ENCODE measurements at regions not wholly inside any gene's neighbourhood (a gene's known extent, or its start where the extent isn't known, plus 50 kb on each side); places are given as distances from the start of the nearest gene placed in this dataset.
"Not testable (repeated sequence)": the region's sequence is repeated elsewhere in the genome, so short reads cannot be mapped to it uniquely, and the experiment has no call there.

GRCh38 chr13:39822437-39822836 is 167.0 kb downstream of the COG6 start:
- Mint-ChIP-seq H3K9me3 (peaks cover 5% of the 10 kb centered on the region), H3K27ac (peak overlapping the region; percentile 49), H3K27me3 (ENCODE audit: insufficient read depth) (peaks cover 3% of the 10 kb centered on the region), H3K36me3 (ENCODE audit: low read depth) (no peaks in the 10 kb centered on the region), H3K4me1 (ENCODE audit: low read depth) (peaks cover 26% of the 10 kb centered on the region), H3K4me3 (peak overlapping the region; percentile 34)
- intact Hi-C loops (cut with micrococcal nuclease), result loop anchor here (5.0 kb wide), 1 partner anchor 45 kb away; no protein-coding TSS in a partner anchor
- DNase-seq (ENCODE audit: low spot score), result no peak

DNA sequence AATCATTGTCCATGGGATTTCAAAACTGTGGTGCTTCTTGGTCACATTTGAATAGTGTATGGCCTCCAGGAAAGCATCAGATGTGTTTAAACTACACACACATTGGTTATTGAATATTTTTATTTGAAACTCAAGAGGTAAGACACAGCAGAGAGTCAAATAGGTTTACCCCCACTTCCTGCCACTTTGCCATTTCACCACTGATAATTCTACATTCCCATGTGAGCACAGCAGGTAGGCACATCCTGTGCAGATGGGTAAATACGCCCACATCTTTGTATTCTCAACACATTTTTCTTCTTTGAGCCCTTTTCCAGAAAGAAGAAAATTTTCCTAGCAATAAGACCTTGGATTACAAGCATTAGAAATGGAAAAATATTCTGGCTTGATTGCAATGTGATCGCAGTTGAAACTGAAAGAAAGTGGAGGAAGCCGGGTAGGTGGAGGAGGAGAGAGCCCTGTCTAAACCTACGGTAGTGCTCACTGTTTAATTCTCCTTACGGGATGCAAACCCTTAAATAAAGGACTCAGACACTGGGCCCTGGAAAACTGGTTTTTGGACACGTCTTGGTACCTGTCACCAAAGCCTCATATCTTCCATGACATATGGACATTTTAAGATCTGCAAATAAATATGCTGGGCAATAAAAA is 167.7 kb downstream of the COG6 start:
- Mint-ChIP-seq H3K4me1 (ENCODE audit: low read depth) (peaks cover 26% of the 10 kb centered on the region), H3K27ac (peak overlapping the region; percentile 32), H3K27me3 (ENCODE audit: insufficient read depth) (peaks cover 3% of the 10 kb centered on the region), H3K4me3 (peak overlapping the region; percentile 34), H3K9me3 (peaks cover 5% of the 10 kb centered on the region), H3K36me3 (ENCODE audit: low read depth) (no peaks in the 10 kb centered on the region)
- intact Hi-C loops (cut with micrococcal nuclease), result loop anchor here (5.0 kb wide), 1 partner anchor 46 kb away; no protein-coding TSS in a partner anchor
- DNase-seq (ENCODE audit: low spot score), result no peak

GRCh38 chr13:39825886-39826285 is 170.4 kb downstream of the COG6 start:
- no peak for DNase-seq (ENCODE audit: low spot score)
- Mint-ChIP-seq H3K4me3 (no peak overlapping the region), H3K4me1 (ENCODE audit: low read depth) (peaks cover 26% of the 10 kb centered on the region), H3K27me3 (ENCODE audit: insufficient read depth) (peaks cover 3% of the 10 kb centered on the region), H3K36me3 (ENCODE audit: low read depth) (no peaks in the 10 kb centered on the region), H3K27ac (no peak overlapping the region), H3K9me3 (peaks cover 10% of the 10 kb centered on the region)
- intact Hi-C loops (cut with micrococcal nuclease), result no loop called here

DNA sequence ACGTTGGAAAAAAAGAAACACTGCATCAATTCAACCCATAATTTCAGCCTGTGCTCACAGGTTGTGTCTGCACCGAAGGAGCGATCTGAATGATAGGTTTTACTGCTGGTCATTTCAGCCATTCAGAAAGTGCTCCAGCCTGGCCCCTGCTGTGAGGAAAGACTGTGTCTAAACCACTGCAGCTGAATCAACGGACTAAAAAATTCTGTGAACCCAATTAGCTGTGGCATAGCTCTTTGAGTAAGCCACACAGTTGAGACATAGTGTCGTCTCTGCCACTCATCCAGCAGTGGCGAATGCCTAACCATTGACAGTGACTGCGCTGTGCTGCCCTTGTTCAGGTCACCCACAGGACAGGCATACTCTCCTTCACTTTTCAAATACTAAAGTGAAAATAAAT is 179.8 kb downstream of the COG6 start:
- no peak for DNase-seq (ENCODE audit: low spot score)
- Mint-ChIP-seq H3K27me3 (ENCODE audit: insufficient read depth) (no peaks in the 10 kb centered on the region), H3K4me3 (no peak overlapping the region), H3K27ac (no peak overlapping the region), H3K9me3 (peaks cover 4% of the 10 kb centered on the region), H3K4me1 (ENCODE audit: low read depth) (no peaks in the 10 kb centered on the region), H3K36me3 (ENCODE audit: low read depth) (no peaks in the 10 kb centered on the region)
- intact Hi-C loops (cut with micrococcal nuclease), result no loop called here

DNA sequence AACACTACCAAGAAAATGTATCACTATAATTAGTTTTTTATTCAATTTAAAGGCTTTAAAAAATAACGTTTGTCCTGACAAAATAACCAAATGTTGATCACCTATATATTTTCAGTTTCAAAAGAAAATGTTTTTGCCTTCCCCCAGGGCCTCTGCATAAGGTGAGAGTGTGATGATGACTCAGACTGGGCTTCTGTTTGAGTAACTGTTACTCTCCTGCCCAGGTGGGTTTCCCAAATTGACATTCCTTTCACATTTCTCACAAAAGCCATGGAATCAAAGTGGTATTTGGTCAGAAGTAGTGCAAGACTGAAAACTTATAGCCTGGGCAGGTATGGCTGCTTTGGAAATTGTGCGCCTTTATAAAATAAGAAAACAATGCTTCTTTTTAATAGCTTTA is 180.6 kb downstream of the COG6 start:
- Mint-ChIP-seq H3K9me3 (peaks cover 4% of the 10 kb centered on the region), H3K4me1 (ENCODE audit: low read depth) (no peaks in the 10 kb centered on the region), H3K27ac (no peak overlapping the region), H3K36me3 (ENCODE audit: low read depth) (no peaks in the 10 kb centered on the region), H3K27me3 (ENCODE audit: insufficient read depth) (no peaks in the 10 kb centered on the region), H3K4me3 (no peak overlapping the region)
- DNase-seq (ENCODE audit: low spot score), result no peak
- intact Hi-C loops (cut with micrococcal nuclease), result no loop called here

DNA sequence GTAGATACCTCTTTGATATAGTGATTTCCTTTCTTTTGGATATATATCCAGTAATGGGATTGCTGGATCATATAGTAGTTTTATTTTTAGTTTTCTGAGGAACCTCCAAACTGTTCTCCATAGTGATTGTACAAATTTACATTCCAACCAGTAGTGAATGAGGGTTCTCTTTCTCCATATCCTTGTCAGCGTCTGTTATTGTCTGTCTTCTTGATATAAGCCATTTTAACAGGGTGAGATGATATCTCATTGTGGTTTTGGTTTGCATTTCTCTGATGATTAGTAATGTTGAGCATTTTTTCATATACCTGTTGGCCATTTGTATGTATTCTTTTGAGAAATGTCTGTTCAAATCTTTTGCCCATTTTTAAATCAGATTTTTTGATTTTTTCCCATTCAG is 182.4 kb downstream of the COG6 start:
- H3K27me3 Mint-ChIP-seq (ENCODE audit: insufficient read depth); H3K9me3 Mint-ChIP-seq; H3K27ac Mint-ChIP-seq; H3K4me1 Mint-ChIP-seq (ENCODE audit: low read depth); DNase-seq (ENCODE audit: low spot score); intact Hi-C loops (cut with micrococcal nuclease); H3K36me3 Mint-ChIP-seq (ENCODE audit: low read depth); H3K4me3 Mint-ChIP-seq: not testable (repeated sequence)

GRCh38 chr13:39840201-39840600 is 184.7 kb downstream of the COG6 start:
- H3K27ac Mint-ChIP-seq, result no peak overlapping the region
- H3K36me3 Mint-ChIP-seq (ENCODE audit: low read depth), result no peaks in the 10 kb centered on the region
- H3K4me1 Mint-ChIP-seq (ENCODE audit: low read depth), result no peaks in the 10 kb centered on the region
- peaks cover 4% of the 10 kb centered on the region for H3K9me3 Mint-ChIP-seq
- H3K27me3 Mint-ChIP-seq (ENCODE audit: insufficient read depth), result no peaks in the 10 kb centered on the region
- H3K4me3 Mint-ChIP-seq, result no peak overlapping the region
- DNase-seq (ENCODE audit: low spot score), result no peak
- intact Hi-C loops (cut with micrococcal nuclease), result no loop called here

DNA sequence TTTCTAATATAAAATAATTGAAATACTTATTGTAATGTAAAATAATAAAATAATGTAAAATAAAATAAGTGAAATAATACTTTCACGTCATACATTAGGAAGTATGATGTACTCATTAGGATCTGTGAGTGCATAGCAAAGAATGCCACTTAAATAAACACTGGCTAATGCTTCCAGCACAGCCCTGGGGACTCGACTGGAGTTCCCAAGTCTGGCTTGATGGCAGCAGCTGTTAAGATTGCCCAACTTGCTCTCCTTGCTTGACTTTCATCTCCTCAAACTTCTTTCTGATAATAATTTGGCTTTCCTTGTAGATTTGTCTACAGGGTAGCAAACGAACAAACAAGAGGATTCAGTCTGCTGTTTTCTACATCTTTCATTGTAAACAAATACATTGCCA is 191.9 kb downstream of the COG6 start:
- peaks cover 17% of the 10 kb centered on the region for H3K9me3 Mint-ChIP-seq
- no peaks in the 10 kb centered on the region for H3K36me3 Mint-ChIP-seq (ENCODE audit: low read depth)
- no peak for DNase-seq (ENCODE audit: low spot score)
- intact Hi-C loops (cut with micrococcal nuclease), result no loop called here
- peaks cover 5% of the 10 kb centered on the region for H3K27me3 Mint-ChIP-seq (ENCODE audit: insufficient read depth)
- H3K4me1 Mint-ChIP-seq (ENCODE audit: low read depth), result no peaks in the 10 kb centered on the region
- no peak overlapping the region for H3K4me3 Mint-ChIP-seq
- H3K27ac Mint-ChIP-seq, result no peak overlapping the region

GRCh38 chr13:39855236-39855635 is 199.8 kb downstream of the COG6 start:
- H3K4me3 Mint-ChIP-seq, result no peak overlapping the region
- H3K27me3 Mint-ChIP-seq (ENCODE audit: insufficient read depth), result peaks cover 10% of the 10 kb centered on the region
- peaks cover 26% of the 10 kb centered on the region for H3K9me3 Mint-ChIP-seq

DNA sequence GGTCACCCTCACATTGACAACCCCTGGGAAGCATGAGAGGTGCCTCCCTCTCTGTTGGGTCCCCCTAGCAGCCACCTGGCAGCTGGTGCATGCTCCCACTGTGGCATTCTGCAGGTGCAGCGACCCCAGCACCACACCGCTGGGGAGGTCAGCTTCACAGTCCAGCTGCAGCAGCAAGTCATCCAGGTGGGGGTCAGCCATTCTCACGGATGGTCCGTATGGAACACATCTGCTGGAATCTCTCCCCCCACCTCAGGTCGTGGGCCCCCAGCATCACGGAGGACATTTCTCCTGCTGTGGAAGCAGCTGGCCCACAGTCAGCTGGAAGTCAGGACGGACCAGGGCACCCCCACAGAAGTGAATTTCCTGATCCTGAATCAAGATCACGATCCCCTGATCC is 201.3 kb downstream of the COG6 start:
- no peak for DNase-seq (ENCODE audit: low spot score)
- H3K9me3 Mint-ChIP-seq, result peaks cover 19% of the 10 kb centered on the region
- no peak overlapping the region for H3K27ac Mint-ChIP-seq
- no peak overlapping the region for H3K4me3 Mint-ChIP-seq
- intact Hi-C loops (cut with micrococcal nuclease), result no loop called here
- peaks cover 2% of the 10 kb centered on the region for H3K36me3 Mint-ChIP-seq (ENCODE audit: low read depth)
- peaks cover 5% of the 10 kb centered on the region for H3K27me3 Mint-ChIP-seq (ENCODE audit: insufficient read depth)
- H3K4me1 Mint-ChIP-seq (ENCODE audit: low read depth), result no peaks in the 10 kb centered on the region

More at GRCh38 chr13:39855236-39855635, 199.8 kb downstream of the COG6 start:
- Mint-ChIP-seq H3K27ac (no peak overlapping the region), H3K36me3 (ENCODE audit: low read depth) (peaks cover 2% of the 10 kb centered on the region), H3K4me1 (ENCODE audit: low read depth) (no peaks in the 10 kb centered on the region)
- DNase-seq (ENCODE audit: low spot score), result no peak
- intact Hi-C loops (cut with micrococcal nuclease), result no loop called here

DNA sequence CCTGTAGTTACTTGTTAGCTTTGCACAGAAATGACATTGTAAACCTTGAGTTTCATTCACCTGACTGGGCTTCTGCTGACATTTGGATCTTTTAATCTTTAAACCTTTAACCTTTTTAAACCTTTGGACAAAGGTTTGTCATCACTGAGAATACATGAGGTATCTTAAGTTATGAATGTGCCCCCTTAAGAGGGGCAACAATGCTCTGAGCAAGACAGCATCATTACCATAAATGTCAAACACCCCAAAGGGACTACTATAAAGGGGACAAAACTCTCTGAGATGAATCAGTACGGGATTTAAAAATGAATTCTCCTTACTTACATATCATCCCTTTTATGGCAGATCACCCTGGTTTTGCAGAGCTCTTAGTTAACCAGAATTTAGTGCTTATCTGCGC is 203.3 kb downstream of the COG6 start:
- no peak overlapping the region for H3K4me3 Mint-ChIP-seq
- H3K9me3 Mint-ChIP-seq, result peaks cover 5% of the 10 kb centered on the region
- H3K27me3 Mint-ChIP-seq (ENCODE audit: insufficient read depth), result peaks cover 3% of the 10 kb centered on the region
- DNase-seq (ENCODE audit: low spot score), result no peak
- no peaks in the 10 kb centered on the region for H3K4me1 Mint-ChIP-seq (ENCODE audit: low read depth)
- no peak overlapping the region for H3K27ac Mint-ChIP-seq
- intact Hi-C loops (cut with micrococcal nuclease), result no loop called here
- no peaks in the 10 kb centered on the region for H3K36me3 Mint-ChIP-seq (ENCODE audit: low read depth)

DNA sequence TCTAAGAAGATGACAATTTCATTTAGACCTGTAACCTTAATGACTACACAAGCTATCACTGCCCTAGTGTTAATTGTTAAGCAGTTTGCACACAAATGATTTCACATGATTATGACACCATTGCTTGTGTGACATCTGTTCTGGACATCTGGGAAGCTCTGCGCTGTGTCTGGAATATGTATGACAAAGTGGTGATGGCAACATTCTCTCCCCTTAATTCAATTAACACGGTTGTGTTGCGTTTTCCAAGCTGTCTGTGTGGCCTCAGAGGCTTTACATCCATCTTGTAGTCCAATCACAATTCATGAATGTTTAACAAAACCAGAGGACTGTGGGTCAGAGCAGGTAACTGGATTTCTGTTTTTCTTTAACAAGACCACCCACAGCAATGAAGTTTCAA is 204.4 kb downstream of the COG6 start:
- intact Hi-C loops (cut with micrococcal nuclease), result no loop called here
- Mint-ChIP-seq H3K27me3 (ENCODE audit: insufficient read depth) (peaks cover 3% of the 10 kb centered on the region), H3K4me3 (no peak overlapping the region), H3K27ac (no peak overlapping the region), H3K9me3 (no peaks in the 10 kb centered on the region), H3K36me3 (ENCODE audit: low read depth) (no peaks in the 10 kb centered on the region), H3K4me1 (ENCODE audit: low read depth) (no peaks in the 10 kb centered on the region)
- no peak for DNase-seq (ENCODE audit: low spot score)

GRCh38 chr13:39862900-39863299 is 207.4 kb downstream of the COG6 start:
- Mint-ChIP-seq H3K36me3 (ENCODE audit: low read depth) (no peaks in the 10 kb centered on the region), H3K27ac (no peak overlapping the region)

GRCh38 chr13:39864221-39864620 is 208.8 kb downstream of the COG6 start:
- no peak for DNase-seq (ENCODE audit: low spot score)
- peaks cover 11% of the 10 kb centered on the region for H3K9me3 Mint-ChIP-seq
- no peak overlapping the region for H3K4me3 Mint-ChIP-seq
- no peak overlapping the region for H3K27ac Mint-ChIP-seq
- H3K4me1 Mint-ChIP-seq (ENCODE audit: low read depth), result peaks cover 18% of the 10 kb centered on the region
- intact Hi-C loops (cut with micrococcal nuclease), result no loop called here
- H3K27me3 Mint-ChIP-seq (ENCODE audit: insufficient read depth), result peaks cover 3% of the 10 kb centered on the region
- no peaks in the 10 kb centered on the region for H3K36me3 Mint-ChIP-seq (ENCODE audit: low read depth)

More at GRCh38 chr13:39862900-39863299, 207.4 kb downstream of the COG6 start:
- Mint-ChIP-seq H3K9me3 (peaks cover 7% of the 10 kb centered on the region), H3K27me3 (ENCODE audit: insufficient read depth) (peaks cover 3% of the 10 kb centered on the region), H3K4me3 (no peak overlapping the region), H3K4me1 (ENCODE audit: low read depth) (peaks cover 11% of the 10 kb centered on the region)
- DNase-seq (ENCODE audit: low spot score), result no peak
- intact Hi-C loops (cut with micrococcal nuclease), result no loop called here
